ENCODE measurements at regions not wholly inside any gene's neighbourhood (a gene's known extent, or its start where the extent isn't known, plus 50 kb on each side); places are given as distances from the start of the nearest gene placed in this dataset.

- TF ChIP-seq MAFK (IDR thresholded peaks at IDR 0.05; ENCODE audit: low read depth, low read length) (no peak), HDAC2 (IDR thresholded peaks at IDR 0.05; ENCODE audit: borderline replicate concordance in 1 of 2, low read depth in 2 of 2, low read length in 2 of 2) (no peak), POU5F1 (IDR thresholded peaks at IDR 0.05; ENCODE audit: low read depth, low read length) (no peak), ZNF274 (IDR thresholded peaks at IDR 0.05; ENCODE audit: borderline replicate concordance, extremely low read depth, low read length) (no peak)
Observed at GRCh38 chr4:14925471-14925870, 76.8 kb upstream of the CPEB2 start (continued).

Measured in H1 (cell line).